H1 (cell line): ENCODE measurements at regions not wholly inside any gene's neighbourhood (a gene's known extent, or its start where the extent isn't known, plus 50 kb on each side); places are given as distances from the start of the nearest gene placed in this dataset.

ENCODE experiments used
- CHD7 ChIP-seq: fragments of 300-600 bp; sonication (generic); IDR thresholded peaks from 2 replicates; pipeline ENCODE4 v1.7.1; 2012; ENCODE audit warnings: low read length, moderate library complexity, mild to moderate bottlenecking, inconsistent platforms; ENCODE audit not compliant: insufficient replicate concordance
- CTCF ChIP-seq, 3 experiments: IDR thresholded peaks; 1 replicate in 2 of 3; 2 replicates in 1 of 3; pipeline versions ENCODE4 v1.5.1 to v1.6.1; 2011; ENCODE audit warnings: low read length in 3 of 3, mild to moderate bottlenecking in 3 of 3, inconsistent platforms in 2 of 3, low read depth in 1 of 3, moderate library complexity in 1 of 3; ENCODE audit not compliant: insufficient read depth in 1 of 3; ENCODE audit errors: control extremely low read depth in 1 of 3
- RAD21 ChIP-seq, 2 experiments: IDR thresholded peaks in 1 of 2; conservative IDR thresholded peaks in 1 of 2; 2 replicates each; pipeline ENCODE4 v1.6.1; 2011; ENCODE audit warnings: low read depth in 2 of 2, low read length in 2 of 2, improper control_type of control experiment in 1 of 2, inconsistent platforms in 1 of 2, mild to moderate bottlenecking in 1 of 2, moderate library complexity in 1 of 2
- SIRT6 ChIP-seq: IDR thresholded peaks from one replicate; pipeline ENCODE4 v1.7.1; 2012; ENCODE audit warnings: low read length, inconsistent platforms
- SIX5 ChIP-seq: IDR thresholded peaks from 2 replicates; pipeline ENCODE4 v1.6.1; 2011; ENCODE audit warnings: mild to moderate bottlenecking, low read depth, low read length
- USF2 ChIP-seq: IDR thresholded peaks from 2 replicates; pipeline ENCODE4 v1.6.1; 2011; ENCODE audit warnings: low read length, improper control_type of control experiment

- no peak for TF ChIP-seq CHD7
- TF ChIP-seq SIRT6: no peak
- TF ChIP-seq CTCF (IDR thresholded peaks at IDR 0.05; ENCODE audit: control extremely low read depth in 1 of 3, insufficient read depth in 1 of 3, low read depth in 1 of 3, low read length in 3 of 3): peak; percentile 2 to 66 (median 42)
- TF ChIP-seq USF2: no peak
- TF ChIP-seq SIX5: no peak
- peak; percentile 8 to 39; a peak in 2 of 4 replicates for TF ChIP-seq RAD21 (IDR thresholded peaks at IDR 0.05 in 1 of 2, conservative IDR thresholded peaks at IDR 0.05 in 1 of 2; ENCODE audit: low read depth in 2 of 2, low read length in 2 of 2)
Measured at GRCh38 chr14:81868172-81868571, 334.5 kb upstream of the SEL1L start (continued).
